Endothelial cell of umbilical vein (primary cell): ENCODE measurements at regions not wholly inside any gene's neighbourhood (a gene's known extent, or its start where the extent isn't known, plus 50 kb on each side); places are given as distances from the start of the nearest gene placed in this dataset.

Experiments
- BruUV-seq: library from RNA; stranded (reverse); fragments of 400-500 nt; replicated peaks from 2 replicates; lab custom pipeline; 2021; lab: Mats Ljungman, UMichigan
- CTCF ChIA-PET: fragments of 300-600, 350-600 bp; sonication (Branson Sonifier 250); formaldehyde crosslinking; loops from one replicate; lab custom pipeline; 2021; ENCODE audit warnings: antibody characterized with exemption, inconsistent platforms; lab: Charles Lee
- POLR2A ChIA-PET: fragments of 300-600, 350-600 bp; sonication (Branson Sonifier 250); formaldehyde crosslinking; loops from one replicate; lab custom pipeline; 2021; ENCODE audit warnings: antibody characterized with exemption, inconsistent platforms; lab: Charles Lee
- DNase-seq: peaks from one replicate; pipeline ENCODE4 v3.0.0-alpha.2; 2011; ENCODE audit warnings: low read depth, low spot score
- FAIRE-seq: peaks from 2 replicates; lab custom pipeline; 2011; peaks lifted over from hg19 to GRCh38; lab: Jason Lieb, UNC
- H2AFZ ChIP-seq: 2 replicates; pipeline ENCODE4 v1.6.0; 2012; ENCODE audit warnings: low read depth, low read length, control low read depth, inconsistent platforms
- H3K27ac ChIP-seq: 2 replicates; pipeline ENCODE4 v1.5.1; 2011; ENCODE audit warnings: low read depth, mild to moderate bottlenecking, control low read depth, low read length, moderate library complexity; ENCODE audit not compliant: insufficient read depth
- H3K27me3 ChIP-seq, 2 experiments: 2 replicates each; pipeline versions ENCODE4 v1.6.0 to v1.6.1; 2011; ENCODE audit warnings: low read length in 2 of 2, mixed read lengths in 1 of 2; ENCODE audit not compliant: control insufficient read depth in 2 of 2, insufficient read depth in 2 of 2
- H3K36me3 ChIP-seq, 2 experiments: 2 replicates in 1 of 2; 3 replicates in 1 of 2; pipeline ENCODE4 v1.5.1; 2011; ENCODE audit warnings: low read length in 2 of 2, mild to moderate bottlenecking in 1 of 2, moderate library complexity in 1 of 2; ENCODE audit not compliant: control insufficient read depth in 2 of 2, insufficient read depth in 2 of 2; ENCODE audit errors: extremely low read depth in 1 of 2
- H3K4me1 ChIP-seq: 3 replicates; pipeline ENCODE4 v1.5.1; 2011; ENCODE audit warnings: mild to moderate bottlenecking, low read length; ENCODE audit not compliant: control insufficient read depth, insufficient read depth; ENCODE audit errors: extremely low read depth
- H3K4me2 ChIP-seq: 2 replicates; pipeline ENCODE4 v1.6.1; 2011; ENCODE audit warnings: low read length, control low read depth, mixed read lengths; ENCODE audit not compliant: insufficient read depth
- H3K4me3 ChIP-seq, 3 experiments: fragments of 200-600 bp in 1 of 3; sonication (generic), shearing (Covaris generic) in 1 of 3; replicated peaks in 1 of 3; 2 replicates each; pipeline ENCODE4 v1.5.1; 2011 to 2016; ENCODE audit warnings: control low read depth in 3 of 3, low read length in 3 of 3, mild to moderate bottlenecking in 2 of 3, inconsistent platforms in 1 of 3, low read depth in 1 of 3, moderate library complexity in 1 of 3; ENCODE audit not compliant: insufficient read depth in 1 of 3
- H3K79me2 ChIP-seq: 2 replicates; pipeline ENCODE4 v1.6.0; 2012; ENCODE audit warnings: low read length, inconsistent platforms; ENCODE audit not compliant: control insufficient read depth, insufficient read depth
- H3K9ac ChIP-seq: replicated peaks from 2 replicates; pipeline ENCODE3; 2011; ENCODE audit warnings: low read length, control low read depth; ENCODE audit not compliant: insufficient read depth; ENCODE audit errors: extremely low read depth
- H3K9me1 ChIP-seq: replicated peaks from 3 replicates; pipeline ENCODE4 v1.6.0; 2011; ENCODE audit warnings: mild to moderate bottlenecking, low read length; ENCODE audit not compliant: control insufficient read depth, insufficient read depth; ENCODE audit errors: extremely low read depth
- H3K9me3 ChIP-seq: replicated peaks from 2 replicates; pipeline ENCODE4 v1.5.1; 2012; ENCODE audit warnings: low read length, inconsistent platforms; ENCODE audit not compliant: control insufficient read depth, insufficient read depth
- H4K20me1 ChIP-seq: replicated peaks from 2 replicates; pipeline ENCODE3; 2011; ENCODE audit warnings: mild to moderate bottlenecking, low read length; ENCODE audit not compliant: control insufficient read depth, insufficient read depth; ENCODE audit errors: extremely low read depth
- EZH2 ChIP-seq: IDR thresholded peaks from 2 replicates; pipeline ENCODE4 v1.6.1; 2012; ENCODE audit warnings: borderline replicate concordance, low read depth, mild to moderate bottlenecking, moderate library complexity, low read length, inconsistent platforms; ENCODE audit not compliant: severe bottlenecking
- FOS ChIP-seq: IDR thresholded peaks from 2 replicates; pipeline ENCODE4 v1.6.1; 2011; ENCODE audit warnings: mild to moderate bottlenecking, low read length, moderate library complexity, borderline replicate concordance; ENCODE audit not compliant: insufficient read depth
- GATA2 ChIP-seq: IDR thresholded peaks from 2 replicates; pipeline ENCODE4 v1.7.0; 2011; ENCODE audit warnings: low read depth, mild to moderate bottlenecking, moderate library complexity, mixed read lengths, low read length; ENCODE audit not compliant: insufficient read length, insufficient read depth
- JUN ChIP-seq: IDR thresholded peaks from 2 replicates; pipeline ENCODE4 v1.6.1; 2011; ENCODE audit warnings: borderline replicate concordance, low read depth; ENCODE audit not compliant: insufficient read length, insufficient read depth
- MYC ChIP-seq: IDR thresholded peaks from one replicate; pipeline ENCODE4 v1.6.1; 2011; ENCODE audit warnings: mild to moderate bottlenecking, low read depth, low read length
- POLR2A ChIP-seq: IDR thresholded peaks from 2 replicates; pipeline ENCODE4 v1.6.1; 2012; ENCODE audit warnings: low read depth, mild to moderate bottlenecking, control low read depth, low read length
- POLR2AphosphoS5 ChIP-seq: IDR thresholded peaks from 2 replicates; pipeline ENCODE4 v1.6.1; 2012; ENCODE audit warnings: low read depth, mild to moderate bottlenecking, control low read depth, low read length, moderate library complexity; ENCODE audit not compliant: insufficient read depth
- dilution Hi-C: fragments of 300-500 bp; cut with MboI; formaldehyde crosslinking; loops from one replicate; pipeline ENCODE4 v1.15.0; 2019; ENCODE audit warnings: low sequenced_read_pairs; ENCODE audit not compliant: extremely low pct_ligation_motif_present
- intact Hi-C: fragments of 100-400 bp; cut with micrococcal nuclease; formaldehyde crosslinking; loops from one replicate; pipeline ENCODE4 v1.10.0; 2022
- TF ChIP-seq, protein P1 (sequence below): IDR thresholded peaks from 2 replicates; pipeline ENCODE4 v1.6.1; 2011; ENCODE audit not compliant: insufficient read depth, insufficient read length
- TF ChIP-seq, protein P2 (sequence below), 2 donors: IDR thresholded peaks; 1 replicate in 1 of 2; 2 replicates in 1 of 2; pipeline ENCODE4 v1.5.1; 2011; ENCODE audit warnings: low read length in 2 of 2, mild to moderate bottlenecking in 2 of 2, moderate library complexity in 2 of 2, control low read depth in 1 of 2, inconsistent platforms in 1 of 2, low read depth in 1 of 2; ENCODE audit not compliant: insufficient read depth in 1 of 2; ENCODE audit errors: extremely low read depth in 1 of 2

DNA sequence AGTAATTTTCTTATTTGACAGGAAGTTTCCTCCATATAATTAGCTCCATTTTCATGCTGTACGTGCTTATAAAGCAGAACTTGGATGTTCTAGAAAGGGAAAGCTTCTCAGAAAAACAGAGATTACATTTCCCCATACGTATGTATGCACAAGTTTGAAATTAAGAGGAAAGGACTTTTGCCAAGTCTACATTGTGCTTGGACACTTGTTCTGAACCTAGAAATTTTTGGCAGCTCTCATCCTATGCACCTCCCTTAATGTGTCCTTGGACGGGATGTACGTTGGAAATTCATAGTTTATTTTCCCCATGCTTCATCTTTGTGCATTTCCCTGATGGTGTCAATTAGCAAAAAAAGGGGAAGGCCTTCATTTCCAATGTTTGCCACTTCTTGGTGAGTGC, 322.7 kb downstream of the BLID start:
- FAIRE-seq (no peak), DNase-seq (no peak)
- TF ChIP-seq POLR2AphosphoS5 (no peak), POLR2A (no peak), JUN (no peak), FOS (no peak), GATA2 (no peak), EZH2 (no peak), MYC (no peak)
- TF ChIP-seq, protein P1, sequence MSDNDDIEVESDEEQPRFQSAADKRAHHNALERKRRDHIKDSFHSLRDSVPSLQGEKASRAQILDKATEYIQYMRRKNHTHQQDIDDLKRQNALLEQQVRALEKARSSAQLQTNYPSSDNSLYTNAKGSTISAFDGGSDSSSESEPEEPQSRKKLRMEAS: no peak
- TF ChIP-seq, protein P2, sequence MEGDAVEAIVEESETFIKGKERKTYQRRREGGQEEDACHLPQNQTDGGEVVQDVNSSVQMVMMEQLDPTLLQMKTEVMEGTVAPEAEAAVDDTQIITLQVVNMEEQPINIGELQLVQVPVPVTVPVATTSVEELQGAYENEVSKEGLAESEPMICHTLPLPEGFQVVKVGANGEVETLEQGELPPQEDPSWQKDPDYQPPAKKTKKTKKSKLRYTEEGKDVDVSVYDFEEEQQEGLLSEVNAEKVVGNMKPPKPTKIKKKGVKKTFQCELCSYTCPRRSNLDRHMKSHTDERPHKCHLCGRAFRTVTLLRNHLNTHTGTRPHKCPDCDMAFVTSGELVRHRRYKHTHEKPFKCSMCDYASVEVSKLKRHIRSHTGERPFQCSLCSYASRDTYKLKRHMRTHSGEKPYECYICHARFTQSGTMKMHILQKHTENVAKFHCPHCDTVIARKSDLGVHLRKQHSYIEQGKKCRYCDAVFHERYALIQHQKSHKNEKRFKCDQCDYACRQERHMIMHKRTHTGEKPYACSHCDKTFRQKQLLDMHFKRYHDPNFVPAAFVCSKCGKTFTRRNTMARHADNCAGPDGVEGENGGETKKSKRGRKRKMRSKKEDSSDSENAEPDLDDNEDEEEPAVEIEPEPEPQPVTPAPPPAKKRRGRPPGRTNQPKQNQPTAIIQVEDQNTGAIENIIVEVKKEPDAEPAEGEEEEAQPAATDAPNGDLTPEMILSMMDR (IDR thresholded peaks at IDR 0.05; ENCODE audit: extremely low read depth in 1 of 2, insufficient read depth in 1 of 2, low read depth in 1 of 2, low read length in 2 of 2): no peak
- POLR2A ChIA-PET: no interaction called here
- dilution Hi-C loops: no loop called here
- H3K36me3 ChIP-seq: no peaks in the 10 kb centered on the region
- CTCF ChIA-PET: no interaction called here
- H3K27ac ChIP-seq: no peak overlapping the region
- intact Hi-C loops: no loop called here
- H3K4me1 ChIP-seq: no peaks in the 10 kb centered on the region
- H3K4me2 ChIP-seq: no peak overlapping the region
- no peaks in the 10 kb centered on the region for H4K20me1 ChIP-seq
- no peak overlapping the region for H3K9ac ChIP-seq
- H2AFZ ChIP-seq: no peak overlapping the region
- no peaks in the 10 kb centered on the region for H3K9me1 ChIP-seq
- no peaks in the 10 kb centered on the region for H3K9me3 ChIP-seq
- BruUV-seq: no TSS peak
- no peaks in the 10 kb centered on the region for H3K27me3 ChIP-seq
- no peaks in the 10 kb centered on the region for H3K79me2 ChIP-seq
- H3K4me3 ChIP-seq: no peak overlapping the region
